ENCODE measurements at regions not wholly inside any gene's neighbourhood (a gene's known extent, or its start where the extent isn't known, plus 50 kb on each side); places are given as distances from the start of the nearest gene placed in this dataset.

DNA sequence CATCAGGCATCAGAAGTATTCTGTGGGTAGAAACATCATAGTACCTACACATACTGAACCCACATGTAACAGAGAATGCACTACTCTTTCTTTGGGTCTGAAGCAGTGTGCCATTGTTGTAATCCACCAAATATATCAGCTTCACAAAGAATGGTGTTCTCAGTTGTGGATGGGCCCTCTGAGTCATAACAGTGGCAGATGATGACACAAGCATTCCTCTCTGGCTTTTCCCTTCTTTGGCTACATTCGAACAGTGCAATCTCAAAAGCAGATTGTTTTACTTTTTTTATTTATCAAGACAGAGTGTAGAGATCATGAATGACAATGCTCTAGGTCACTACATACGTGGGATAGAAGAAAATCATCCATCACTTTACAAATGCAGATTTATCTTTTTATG lies 247.2 kb upstream of the EPHA5 start:
- TF ChIP-seq POLR2A (IDR thresholded peaks at IDR 0.05; ENCODE audit: low read depth), result no peak
- TF ChIP-seq CTCF (IDR thresholded peaks at IDR 0.05), result no peak
- TF ChIP-seq EP300 (IDR thresholded peaks at IDR 0.05), result no peak

All from esophagus muscularis mucosa (tissue), 4 donors.